GM23338 (cell line): ENCODE measurements at regions not wholly inside any gene's neighbourhood (a gene's known extent, or its start where the extent isn't known, plus 50 kb on each side); places are given as distances from the start of the nearest gene placed in this dataset.

Source experiments
- ATAC-seq: fragments of 200-7000 bp; cut with Tn5 transposase; 3 replicates; pipeline ENCODE4 v1.9.1; 2020
- DNase-seq: peaks from one replicate; pipeline ENCODE4 v3.0.0-alpha.2; 2015; ENCODE audit warnings: low spot score
- H2AFZ ChIP-seq: fragments of 200-600 bp; sonication (generic); 2 replicates; pipeline ENCODE4 v1.8.0; 2016; ENCODE audit warnings: antibody characterized with exemption, mild to moderate bottlenecking, moderate library complexity
- H3F3A ChIP-seq: fragments of 200-600 bp; sonication (generic); replicated peaks from 2 replicates; pipeline ENCODE4 v1.8.0; 2017; ENCODE audit warnings: antibody characterized with exemption, mixed run types, low read depth
- H3K27ac ChIP-seq: fragments of 200-600 bp; sonication (generic); 2 replicates; pipeline ENCODE4 v1.6.1; 2016; ENCODE audit warnings: low read depth
- H3K27me3 ChIP-seq: fragments of 200-600 bp; sonication (generic); 2 replicates; pipeline ENCODE4 v1.8.0; 2016; ENCODE audit warnings: mild to moderate bottlenecking, mixed run types, moderate library complexity; ENCODE audit not compliant: insufficient read depth
- H3K36me3 ChIP-seq: fragments of 200-600 bp; sonication (generic); 2 replicates; pipeline ENCODE4 v1.8.0; 2016; ENCODE audit warnings: mild to moderate bottlenecking; ENCODE audit not compliant: insufficient read depth
- H3K4me1 ChIP-seq: fragments of 200-600 bp; sonication (generic); 2 replicates; pipeline ENCODE4 v1.8.0; 2016; ENCODE audit warnings: mild to moderate bottlenecking, moderate library complexity; ENCODE audit not compliant: insufficient read depth
- H3K4me2 ChIP-seq: fragments of 200-600 bp; sonication (generic); 2 replicates; pipeline ENCODE4 v1.7.1; 2017; ENCODE audit warnings: mixed run types
- H3K4me3 ChIP-seq: fragments of 200-600 bp; sonication (generic); 2 replicates; pipeline ENCODE4 v1.6.1; 2016; ENCODE audit warnings: mixed run types
- H3K79me2 ChIP-seq: fragments of 200-600 bp; sonication (generic); replicated peaks from 2 replicates; pipeline ENCODE4 v1.8.0; 2017; ENCODE audit warnings: mild to moderate bottlenecking; ENCODE audit not compliant: insufficient read depth
- H3K9me2 ChIP-seq: fragments of 200-600 bp; sonication (generic); 2 replicates; pipeline ENCODE4 v1.8.0; 2017; ENCODE audit not compliant: insufficient read depth
- H4K20me1 ChIP-seq: fragments of 200-600 bp; sonication (generic); replicated peaks from 2 replicates; pipeline ENCODE4 v1.8.0; 2017; ENCODE audit warnings: mild to moderate bottlenecking; ENCODE audit not compliant: insufficient read depth
- H3K27ac Mint-ChIP-seq: 2 replicates; pipeline ENCODE4 v1.8.0; 2020; ENCODE audit warnings: inconsistent platforms, mild to moderate bottlenecking, moderate library complexity, mixed read lengths
- H3K27me3 Mint-ChIP-seq: 3 replicates; pipeline ENCODE4 v1.8.0; 2022; ENCODE audit warnings: low read depth, mild to moderate bottlenecking, moderate library complexity, mixed read lengths, inconsistent platforms; ENCODE audit not compliant: insufficient read depth, poor library complexity
- H3K36me3 Mint-ChIP-seq: 3 replicates; pipeline ENCODE4 v1.8.0; 2021; ENCODE audit warnings: low read depth, mild to moderate bottlenecking, inconsistent platforms, moderate library complexity, mixed read lengths
- H3K4me1 Mint-ChIP-seq: 3 replicates; pipeline ENCODE4 v1.8.0; 2020; ENCODE audit warnings: mild to moderate bottlenecking, inconsistent platforms, mixed read lengths
- H3K4me3 Mint-ChIP-seq: 3 replicates; pipeline ENCODE4 v1.8.0; 2021; ENCODE audit warnings: moderate library complexity, mild to moderate bottlenecking, inconsistent platforms, mixed read lengths
- H3K9me3 Mint-ChIP-seq: 3 replicates; pipeline ENCODE4 v1.8.0; 2020; ENCODE audit warnings: moderate library complexity, mild to moderate bottlenecking, inconsistent platforms, mixed read lengths
- CTCF ChIP-seq, 2 experiments: fragments of 200-600 bp in 1 of 2; sonication (generic) in 1 of 2; conservative IDR thresholded peaks; 2 replicates each; pipeline versions ENCODE4 v1.5.1 to v1.6.1; 2016 to 2017; ENCODE audit warnings: antibody characterized with exemption in 2 of 2, low read depth in 2 of 2, mild to moderate bottlenecking in 2 of 2, moderate library complexity in 1 of 2
- ETS1 ChIP-seq: IDR thresholded peaks from 2 replicates; pipeline ENCODE4 v1.6.1; 2016; ENCODE audit warnings: antibody characterized with exemption
- EZH2 ChIP-seq: fragments of 200-600 bp; sonication (generic); IDR thresholded peaks from one replicate; pipeline ENCODE4 v1.8.0; 2017; ENCODE audit warnings: antibody characterized with exemption, mild to moderate bottlenecking, low read depth; ENCODE audit not compliant: unreplicated experiment
- JUNB ChIP-seq: IDR thresholded peaks from one replicate; pipeline ENCODE4 v1.6.1; 2016; ENCODE audit warnings: antibody characterized with exemption; ENCODE audit not compliant: unreplicated experiment
- NANOG ChIP-seq: IDR thresholded peaks from 2 replicates; pipeline ENCODE4 v1.6.1; 2016; ENCODE audit warnings: antibody characterized with exemption, borderline replicate concordance
- POLR2AphosphoS5 ChIP-seq: IDR thresholded peaks from 2 replicates; pipeline ENCODE4 v1.6.1; 2016; ENCODE audit warnings: antibody characterized with exemption, low read depth
- STAT1 ChIP-seq: IDR thresholded peaks from one replicate; pipeline ENCODE4 v1.6.1; 2016; ENCODE audit warnings: antibody characterized with exemption; ENCODE audit not compliant: unreplicated experiment
- ZNF331 ChIP-seq: fragments of 250-450 bp; sonication (Bioruptor Pico); IDR thresholded peaks from 2 replicates; pipeline ENCODE4 v1.5.0; 2020; ENCODE audit warnings: low read depth, mild to moderate bottlenecking, moderate library complexity
- ZNF462 ChIP-seq: fragments of 250-450 bp; sonication (Bioruptor Pico); IDR thresholded peaks from 2 replicates; pipeline ENCODE4 v1.5.0; 2020; ENCODE audit warnings: mild to moderate bottlenecking, moderate library complexity

GRCh38 chr7:17631061-17631460 lies 309.2 kb downstream of the SNX13 start:
- Mint-ChIP-seq H3K4me3 (no peak overlapping the region), H3K9me3 (no peaks in the 10 kb centered on the region), H3K4me1 (peaks cover 6% of the 10 kb centered on the region; the same call in 1 of the 3 replicates), H3K36me3 (no peaks in the 10 kb centered on the region), H3K27me3 (no peaks in the 10 kb centered on the region), H3K27ac (no peak overlapping the region)
- DNase-seq, result no peak
- no peak overlapping the region for H3K4me3 ChIP-seq
- H3K79me2 ChIP-seq, result no peaks in the 10 kb centered on the region
- no peaks in the 10 kb centered on the region for H3K27me3 ChIP-seq
- H3F3A ChIP-seq, result no peaks in the 10 kb centered on the region
- no peaks in the 10 kb centered on the region for H4K20me1 ChIP-seq
- H3K27ac ChIP-seq, result no peak overlapping the region
- no peak for ATAC-seq
- no peak overlapping the region for H3K4me2 ChIP-seq
- no peaks in the 10 kb centered on the region for H3K9me2 ChIP-seq
- TF ChIP-seq POLR2AphosphoS5, result no peak
- TF ChIP-seq STAT1, result no peak
- no peak for TF ChIP-seq EZH2
- no peak for TF ChIP-seq JUNB
- no peak for TF ChIP-seq ZNF331
- TF ChIP-seq ETS1, result no peak
- TF ChIP-seq ZNF462 (CRISPR knock-in tag), result no peak
- no peak for TF ChIP-seq NANOG
- no peak for TF ChIP-seq CTCF (conservative IDR thresholded peaks at IDR 0.05; ENCODE audit: low read depth in 2 of 2)
- no peak overlapping the region for H2AFZ ChIP-seq
- H3K4me1 ChIP-seq, result peaks cover 5% of the 10 kb centered on the region; the same call in 1 of the 2 replicates
- no peaks in the 10 kb centered on the region for H3K36me3 ChIP-seq
